PFSK-1 (cell line): ENCODE measurements at regions not wholly inside any gene's neighbourhood (a gene's known extent, or its start where the extent isn't known, plus 50 kb on each side); places are given as distances from the start of the nearest gene placed in this dataset.

Source experiments
- FOXP2 ChIP-seq: optimal IDR thresholded peaks from 2 replicates; pipeline ENCODE3; 2011; ENCODE audit warnings: borderline replicate concordance, control low read depth, inconsistent platforms; ENCODE audit not compliant: insufficient read depth; ENCODE audit errors: extremely low read length, extremely low read depth
- POLR2AphosphoS5 ChIP-seq: IDR thresholded peaks from 2 replicates; pipeline ENCODE4 v1.6.1; 2012; ENCODE audit warnings: low read depth, mild to moderate bottlenecking, control low read depth, low read length, moderate library complexity
- SIN3A ChIP-seq: IDR thresholded peaks from 2 replicates; pipeline ENCODE4 v1.6.1; 2012; ENCODE audit warnings: mild to moderate bottlenecking, low read length, moderate library complexity, borderline replicate concordance; ENCODE audit not compliant: insufficient read depth
- TAF1 ChIP-seq: IDR thresholded peaks from 2 replicates; pipeline ENCODE4 v1.6.1; 2012; ENCODE audit warnings: low read length, control low read depth, borderline replicate concordance; ENCODE audit not compliant: insufficient read depth
- TF ChIP-seq, protein P1 (sequence below), 2 experiments: IDR thresholded peaks; 2 replicates each; pipeline versions ENCODE4 v1.6.1 to v1.8.0; 2011 to 2012; ENCODE audit warnings: low read depth in 2 of 2, low read length in 2 of 2, control low read depth in 1 of 2, inconsistent platforms in 1 of 2, mild to moderate bottlenecking in 1 of 2, moderate library complexity in 1 of 2; ENCODE audit not compliant: insufficient read depth in 1 of 2

DNA sequence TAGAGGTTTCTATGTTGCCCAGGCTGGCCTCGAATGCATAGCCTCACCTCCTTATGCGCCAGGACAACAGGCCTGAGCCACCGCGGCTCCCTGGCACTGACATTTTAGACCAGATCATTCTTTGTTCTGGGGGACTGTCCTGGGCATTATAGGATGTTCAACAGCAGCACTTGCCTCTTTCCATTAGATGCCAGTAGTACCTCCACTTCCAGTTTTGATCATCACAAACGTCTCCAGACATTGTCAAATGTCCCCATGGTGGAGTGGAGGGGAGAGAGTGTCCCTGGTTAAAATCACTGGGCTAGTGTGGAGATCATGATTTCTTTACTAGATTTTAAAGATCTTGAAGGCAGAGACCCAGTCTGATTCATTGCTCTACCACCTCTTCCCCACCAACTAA lies 125.2 kb upstream of the MKLN1 start:
- TF ChIP-seq, protein P1, sequence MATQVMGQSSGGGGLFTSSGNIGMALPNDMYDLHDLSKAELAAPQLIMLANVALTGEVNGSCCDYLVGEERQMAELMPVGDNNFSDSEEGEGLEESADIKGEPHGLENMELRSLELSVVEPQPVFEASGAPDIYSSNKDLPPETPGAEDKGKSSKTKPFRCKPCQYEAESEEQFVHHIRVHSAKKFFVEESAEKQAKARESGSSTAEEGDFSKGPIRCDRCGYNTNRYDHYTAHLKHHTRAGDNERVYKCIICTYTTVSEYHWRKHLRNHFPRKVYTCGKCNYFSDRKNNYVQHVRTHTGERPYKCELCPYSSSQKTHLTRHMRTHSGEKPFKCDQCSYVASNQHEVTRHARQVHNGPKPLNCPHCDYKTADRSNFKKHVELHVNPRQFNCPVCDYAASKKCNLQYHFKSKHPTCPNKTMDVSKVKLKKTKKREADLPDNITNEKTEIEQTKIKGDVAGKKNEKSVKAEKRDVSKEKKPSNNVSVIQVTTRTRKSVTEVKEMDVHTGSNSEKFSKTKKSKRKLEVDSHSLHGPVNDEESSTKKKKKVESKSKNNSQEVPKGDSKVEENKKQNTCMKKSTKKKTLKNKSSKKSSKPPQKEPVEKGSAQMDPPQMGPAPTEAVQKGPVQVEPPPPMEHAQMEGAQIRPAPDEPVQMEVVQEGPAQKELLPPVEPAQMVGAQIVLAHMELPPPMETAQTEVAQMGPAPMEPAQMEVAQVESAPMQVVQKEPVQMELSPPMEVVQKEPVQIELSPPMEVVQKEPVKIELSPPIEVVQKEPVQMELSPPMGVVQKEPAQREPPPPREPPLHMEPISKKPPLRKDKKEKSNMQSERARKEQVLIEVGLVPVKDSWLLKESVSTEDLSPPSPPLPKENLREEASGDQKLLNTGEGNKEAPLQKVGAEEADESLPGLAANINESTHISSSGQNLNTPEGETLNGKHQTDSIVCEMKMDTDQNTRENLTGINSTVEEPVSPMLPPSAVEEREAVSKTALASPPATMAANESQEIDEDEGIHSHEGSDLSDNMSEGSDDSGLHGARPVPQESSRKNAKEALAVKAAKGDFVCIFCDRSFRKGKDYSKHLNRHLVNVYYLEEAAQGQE (IDR thresholded peaks at IDR 0.05; ENCODE audit: insufficient read depth in 1 of 2, low read depth in 2 of 2, low read length in 2 of 2): no peak
- TF ChIP-seq TAF1 (no peak), POLR2AphosphoS5 (no peak), FOXP2 (no peak), SIN3A (no peak)

DNA sequence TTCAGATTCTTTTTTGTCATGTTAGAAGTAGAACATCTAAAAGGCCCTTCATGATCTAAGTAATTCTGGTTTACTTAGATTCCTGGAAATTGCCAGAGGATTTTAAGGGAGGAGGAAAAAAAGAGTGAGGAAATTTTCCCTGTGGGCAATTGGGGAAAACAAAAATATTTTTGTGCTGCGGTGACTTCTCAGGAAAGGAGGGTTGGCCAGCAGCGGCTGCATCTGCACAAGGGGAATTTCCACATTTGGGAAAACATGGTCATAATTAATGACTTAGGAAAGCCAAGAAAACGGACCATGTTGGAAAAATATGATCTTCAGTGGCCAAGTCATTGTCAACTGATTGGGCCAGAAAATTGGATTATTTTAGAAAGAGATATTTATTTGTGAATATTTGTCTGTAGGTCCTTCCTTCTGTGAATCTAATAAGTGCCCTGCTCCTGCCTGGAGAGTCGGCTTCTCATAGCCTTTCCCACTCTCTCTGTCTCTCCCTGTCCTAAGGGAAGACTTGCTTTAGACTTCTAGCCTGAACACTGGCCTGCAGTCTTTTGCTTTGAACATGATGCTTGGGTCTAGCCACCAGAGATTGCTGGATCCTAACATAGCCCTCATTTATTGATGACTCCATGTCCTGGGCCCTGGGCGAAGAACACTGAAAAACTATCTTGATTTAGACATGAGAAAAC lies 124.2 kb upstream of the MKLN1 start:
- TF ChIP-seq SIN3A: no peak
- TF ChIP-seq TAF1: no peak
- TF ChIP-seq FOXP2: no peak
- no peak for TF ChIP-seq POLR2AphosphoS5
- TF ChIP-seq, protein P1 (IDR thresholded peaks at IDR 0.05; ENCODE audit: insufficient read depth in 1 of 2, low read depth in 2 of 2, low read length in 2 of 2): no peak

DNA sequence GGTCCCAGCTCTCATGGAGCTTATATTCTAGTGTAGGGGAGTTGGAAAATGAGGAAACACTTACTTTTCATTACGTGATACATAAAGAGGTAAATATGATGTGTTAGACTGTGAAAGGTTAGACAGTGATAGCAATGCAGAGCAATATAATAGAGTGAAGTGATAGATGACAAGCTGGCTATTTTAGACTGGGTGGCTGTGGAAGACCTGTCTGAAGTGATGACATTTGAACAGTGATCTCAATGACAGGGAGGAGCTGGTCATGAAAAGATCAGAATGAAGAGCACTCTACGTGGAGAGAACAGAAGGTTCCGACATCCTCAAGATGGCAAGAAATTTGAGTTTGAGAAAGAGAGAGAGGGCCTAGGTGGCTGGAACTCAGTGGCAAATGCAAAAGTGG lies 118.9 kb upstream of the MKLN1 start:
- TF ChIP-seq, protein P1 (IDR thresholded peaks at IDR 0.05; ENCODE audit: insufficient read depth in 1 of 2, low read depth in 2 of 2, low read length in 2 of 2): no peak
- TF ChIP-seq TAF1 (no peak), SIN3A (no peak), POLR2AphosphoS5 (no peak), FOXP2 (no peak)

DNA sequence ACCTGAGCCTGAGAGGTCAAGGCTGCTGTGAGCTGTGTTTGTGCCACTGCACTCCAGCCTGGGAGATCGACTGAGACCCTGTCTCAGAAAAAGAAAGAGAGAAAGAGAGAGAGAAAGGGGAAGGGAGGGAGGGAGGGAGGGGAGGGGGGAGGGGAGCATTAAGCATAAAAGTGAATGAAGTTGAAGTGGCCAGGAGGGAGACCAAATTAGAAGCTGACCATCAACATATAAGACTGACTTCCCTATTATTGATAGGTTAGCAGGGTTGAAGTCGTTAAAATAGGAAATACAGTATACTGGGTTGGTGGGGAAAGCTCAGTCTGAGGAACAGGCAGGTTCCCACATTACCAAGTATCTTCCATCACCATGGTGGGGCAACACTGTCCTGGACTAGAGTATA lies 117.1 kb upstream of the MKLN1 start:
- no peak for TF ChIP-seq TAF1
- TF ChIP-seq POLR2AphosphoS5: no peak
- TF ChIP-seq, protein P1 (IDR thresholded peaks at IDR 0.05; ENCODE audit: insufficient read depth in 1 of 2, low read depth in 2 of 2, low read length in 2 of 2): no peak
- TF ChIP-seq FOXP2: no peak
- no peak for TF ChIP-seq SIN3A
